Stimulated activated CD4-positive, alpha-beta T cell treated with anti-CD3 and anti-CD28 coated beads, Interleukin-15, amount 100 ng/mL, for 48 hours (primary cell): ENCODE measurements at regions not wholly inside any gene's neighbourhood (a gene's known extent, or its start where the extent isn't known, plus 50 kb on each side); places are given as distances from the start of the nearest gene placed in this dataset.

Experiments used
- DNase-seq, 2 donors: peaks; one replicate each; pipeline ENCODE4 v3.0.0-alpha.2; 2020; ENCODE audit warnings: low read depth in 2 of 2

- DNase-seq, result no peak
Observed at GRCh38 chr4:27184508-27185155, 324.0 kb downstream of the STIM2 start.

DNA sequence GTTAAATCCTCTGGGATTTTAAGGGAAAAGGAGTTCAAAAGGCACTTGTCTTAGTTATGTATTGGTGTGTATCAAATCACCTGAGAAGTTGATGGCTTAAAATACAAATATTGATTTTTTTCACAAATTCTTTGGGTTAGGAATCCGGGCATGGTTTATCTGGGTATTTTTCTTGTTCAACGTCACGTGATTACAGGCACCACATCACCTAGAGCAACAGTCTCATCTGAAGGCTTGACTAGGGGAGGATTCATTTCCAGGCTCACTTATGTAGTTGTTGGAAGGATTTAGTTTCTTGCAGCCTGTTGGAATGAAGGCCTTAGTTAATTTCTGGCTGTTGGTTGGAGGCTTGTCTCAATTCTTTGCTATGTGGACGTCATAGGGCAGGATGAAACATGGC, 326.1 kb downstream of the STIM2 start:
- DNase-seq, result no peak

GRCh38 chr4:27187786-27188185, 327.1 kb downstream of the STIM2 start:
- no peak for DNase-seq

GRCh38 chr4:27189683-27190082, 329.0 kb downstream of the STIM2 start:
- no peak for DNase-seq

DNA sequence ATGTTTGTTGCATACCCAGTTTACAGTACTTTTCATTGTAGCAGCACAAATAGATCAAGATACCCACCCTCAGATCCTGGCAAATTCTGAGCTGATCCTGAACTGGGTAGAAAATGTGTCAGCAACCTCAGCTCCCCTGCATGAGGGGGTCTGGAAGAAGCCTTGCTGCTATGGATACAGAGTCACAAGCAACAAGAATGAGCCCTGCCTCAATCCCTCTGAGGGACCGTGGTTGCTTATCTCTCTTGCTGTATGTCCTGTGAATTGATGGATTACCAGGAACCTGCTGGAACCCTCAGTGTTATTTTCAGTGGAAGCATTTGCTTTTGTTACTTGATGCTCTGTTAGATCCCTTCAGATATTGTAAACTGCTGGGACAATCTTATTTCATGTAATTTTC, 331.0 kb downstream of the STIM2 start:
- no peak for DNase-seq

- DNase-seq, result no peak
Observed at GRCh38 chr4:27194599-27195176, 334.0 kb downstream of the STIM2 start.

- no peak for DNase-seq
Observed at GRCh38 chr4:27198246-27198645, 337.6 kb downstream of the STIM2 start.

DNA sequence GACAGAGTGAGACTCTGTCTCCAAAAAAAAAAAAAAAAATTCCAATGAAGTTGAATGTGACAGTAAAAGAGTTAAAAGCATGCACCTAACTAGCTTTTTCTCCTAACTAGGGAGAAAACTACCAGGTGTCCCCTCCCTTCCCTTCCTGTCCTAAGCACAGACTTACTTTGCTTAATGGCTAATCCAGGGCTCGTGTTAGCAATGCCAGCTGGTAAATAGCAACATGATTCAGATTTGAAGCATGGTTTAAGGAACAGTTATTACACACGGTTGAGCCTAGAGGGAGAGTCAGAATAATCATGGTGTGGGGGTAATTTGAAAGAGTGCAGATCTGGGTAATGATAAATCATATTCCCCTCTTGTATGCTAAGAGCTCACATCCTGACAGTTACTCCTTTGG, 338.3 kb downstream of the STIM2 start:
- DNase-seq, result no peak

DNA sequence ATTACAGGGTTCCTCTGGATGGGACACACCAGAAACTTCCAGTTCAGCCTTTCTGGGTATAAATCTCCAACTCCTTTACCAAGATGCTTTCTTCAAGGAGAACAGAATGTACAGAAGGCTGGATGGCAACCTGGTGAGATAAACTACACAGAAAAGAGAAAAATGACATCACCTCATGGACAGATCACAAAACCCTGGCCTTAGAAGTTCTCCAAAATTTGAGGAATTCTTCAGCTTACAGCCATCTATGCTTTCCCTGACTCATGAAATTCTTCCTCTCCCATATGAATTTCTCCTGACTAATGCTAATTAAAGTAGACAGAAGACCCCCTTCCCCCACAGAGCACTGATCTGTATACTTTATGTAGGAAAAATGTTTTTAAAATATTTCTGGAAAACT, 345.4 kb downstream of the STIM2 start:
- no peak for DNase-seq

DNA sequence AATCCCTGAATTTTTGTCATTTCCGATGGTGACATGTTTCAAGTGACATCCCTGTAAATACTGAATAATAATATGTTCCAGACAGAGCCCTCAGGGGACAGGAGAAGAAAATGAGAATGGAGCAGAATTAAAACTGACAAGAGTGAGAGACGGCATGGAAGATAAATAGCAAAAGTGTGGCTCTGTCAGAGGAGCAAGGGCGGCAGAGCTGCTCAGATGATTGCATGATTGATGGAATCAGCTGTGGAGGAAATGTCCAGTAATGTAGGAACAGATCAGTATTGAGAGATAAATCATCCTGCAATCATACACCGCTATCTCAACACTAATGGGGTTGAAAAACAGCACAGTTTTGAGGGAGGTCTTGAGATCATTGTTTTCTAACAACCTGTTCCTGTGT, 350.3 kb downstream of the STIM2 start:
- no peak for DNase-seq

DNA sequence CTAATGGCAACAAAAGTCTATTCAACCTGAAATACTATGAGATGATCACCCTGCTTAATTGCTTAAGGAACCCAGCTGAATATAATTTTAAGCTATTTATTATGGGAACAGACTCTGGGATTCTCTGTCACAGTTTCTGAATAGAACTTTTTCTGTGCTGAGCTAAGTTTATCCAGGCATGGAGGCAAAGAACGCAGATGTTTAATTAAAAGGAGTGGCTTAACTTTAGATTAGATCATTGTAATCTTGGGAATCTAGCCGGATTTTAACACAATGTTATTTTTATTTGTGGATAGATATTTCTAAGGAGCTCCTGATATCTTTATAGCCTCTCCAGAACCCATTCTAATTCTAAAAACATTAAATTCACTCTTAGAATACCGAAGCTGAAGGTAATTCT, 353.4 kb downstream of the STIM2 start:
- no peak for DNase-seq

DNA sequence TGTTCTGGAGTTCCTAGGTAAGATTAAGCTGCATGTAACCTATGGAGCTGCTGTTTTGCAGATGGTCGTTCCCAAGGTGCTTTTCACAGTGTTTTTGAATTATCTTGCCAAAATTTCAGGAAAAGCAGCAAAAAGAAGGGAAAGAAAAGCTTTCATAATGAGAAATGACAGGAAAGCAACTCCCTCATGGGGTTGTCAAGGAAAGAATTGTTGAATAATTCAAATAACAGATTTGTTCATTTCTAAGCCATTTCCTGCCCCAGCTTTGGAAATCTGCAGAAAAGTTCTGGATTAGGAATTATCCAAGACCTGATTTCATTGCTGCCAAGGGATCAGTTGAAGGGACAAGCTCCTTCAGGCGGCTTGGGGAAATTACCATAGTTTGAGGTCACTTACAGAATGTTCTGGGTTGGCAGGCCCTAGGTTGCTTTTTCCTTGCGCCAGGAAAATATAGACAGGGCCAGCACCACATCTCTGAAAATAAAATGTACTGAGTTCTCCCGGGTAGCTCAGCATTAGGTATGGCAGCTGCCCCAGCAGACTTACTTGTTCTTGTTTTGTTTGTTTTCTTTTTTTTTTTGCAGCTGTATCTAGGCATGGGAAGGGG, 354.7 kb downstream of the STIM2 start:
- DNase-seq, result no peak

- DNase-seq, result no peak
Observed at GRCh38 chr4:27217261-27217769, 356.7 kb downstream of the STIM2 start.

GRCh38 chr4:27218013-27218412, 357.4 kb downstream of the STIM2 start:
- no peak for DNase-seq

DNA sequence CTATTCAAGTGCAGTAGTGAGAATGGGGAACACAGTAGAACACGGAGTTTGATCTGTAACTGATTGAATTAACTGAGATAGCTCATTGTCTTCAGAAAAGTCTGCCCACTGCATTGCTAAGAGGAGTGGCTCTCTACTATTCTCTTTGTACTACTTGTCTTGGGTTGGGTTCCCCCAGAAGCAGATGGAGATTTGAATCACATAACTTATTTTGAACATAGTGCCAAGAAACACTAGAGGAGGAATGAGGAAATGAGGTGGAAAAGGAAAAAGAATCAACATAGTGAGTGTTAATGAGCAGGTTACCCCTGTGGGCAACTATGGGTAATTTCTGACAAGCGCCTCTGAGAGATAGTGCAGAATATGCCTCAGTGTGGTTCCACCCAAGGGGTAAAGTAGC, 362.7 kb downstream of the STIM2 start:
- DNase-seq, result no peak

DNA sequence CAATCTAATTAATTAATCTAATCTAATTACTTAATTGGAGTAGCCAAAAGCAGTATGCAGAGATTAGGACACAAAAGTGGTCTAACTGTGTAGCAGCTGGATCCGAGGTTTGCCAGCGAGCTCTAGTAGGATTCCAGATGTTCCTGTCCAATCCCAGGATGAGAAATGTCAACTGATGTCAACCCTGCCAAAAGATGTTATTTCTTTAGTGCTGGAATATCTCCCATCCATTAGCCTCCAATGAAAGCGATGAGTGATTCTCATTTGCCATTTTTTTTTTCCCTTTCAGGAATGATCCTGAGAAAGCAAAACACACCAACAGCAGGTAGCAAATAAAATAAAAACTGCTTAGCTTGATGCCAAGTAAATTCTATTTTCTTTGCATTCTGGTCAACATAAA, 372.9 kb downstream of the STIM2 start:
- no peak for DNase-seq

DNA sequence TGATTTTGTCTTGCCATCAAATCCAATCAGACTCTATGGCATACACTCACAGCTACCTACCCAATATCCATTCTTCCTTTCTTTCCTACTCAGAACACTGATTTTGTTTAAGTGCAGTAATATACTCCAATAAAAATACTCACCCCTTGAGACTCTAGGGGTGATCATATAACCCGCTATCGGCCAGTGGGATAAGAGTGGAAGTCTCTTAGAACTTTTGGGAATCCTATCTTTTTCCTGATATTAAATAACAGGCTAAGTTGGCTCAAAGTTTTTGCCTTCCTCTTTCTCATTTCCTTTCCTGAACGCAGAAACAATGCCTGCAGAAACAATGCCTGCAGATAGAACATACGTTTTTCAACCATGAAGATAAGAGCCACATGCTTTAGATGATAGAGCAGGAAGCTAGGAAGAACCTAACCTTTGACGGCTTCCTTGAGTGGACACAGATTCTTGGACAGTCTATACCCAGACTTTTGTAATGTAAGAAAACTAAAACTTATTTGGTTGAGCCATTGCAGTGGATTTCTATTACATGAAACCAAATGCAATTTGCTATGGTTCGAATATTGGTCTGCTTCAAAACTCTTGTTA, 373.8 kb downstream of the STIM2 start:
- no peak for DNase-seq

DNA sequence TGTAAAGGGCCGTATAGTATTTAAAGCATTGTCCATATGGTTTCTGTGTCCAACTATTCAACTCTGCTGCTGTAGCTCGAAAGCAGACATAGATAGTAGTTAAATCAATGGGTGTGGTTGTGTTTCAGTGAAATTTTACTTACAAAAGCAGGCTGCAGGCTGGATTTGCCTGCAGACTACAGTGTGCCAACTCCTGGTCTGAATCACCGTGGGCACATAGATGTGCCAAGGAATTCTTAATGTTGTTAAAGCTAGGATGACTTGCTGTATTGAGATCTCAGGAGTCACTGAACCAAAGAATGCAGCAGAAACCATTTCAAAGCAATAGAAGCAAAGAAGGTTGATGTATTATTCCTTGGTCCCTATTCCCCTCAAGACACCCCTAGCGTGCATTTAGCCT, 379.0 kb downstream of the STIM2 start:
- no peak for DNase-seq

- DNase-seq, result no peak
Observed at GRCh38 chr4:27242217-27242616, 381.6 kb downstream of the STIM2 start.

- no peak for DNase-seq
Observed at GRCh38 chr4:27245216-27245615, 384.6 kb downstream of the STIM2 start.

GRCh38 chr4:27248829-27249228, 388.2 kb downstream of the STIM2 start:
- DNase-seq, result no peak

DNA sequence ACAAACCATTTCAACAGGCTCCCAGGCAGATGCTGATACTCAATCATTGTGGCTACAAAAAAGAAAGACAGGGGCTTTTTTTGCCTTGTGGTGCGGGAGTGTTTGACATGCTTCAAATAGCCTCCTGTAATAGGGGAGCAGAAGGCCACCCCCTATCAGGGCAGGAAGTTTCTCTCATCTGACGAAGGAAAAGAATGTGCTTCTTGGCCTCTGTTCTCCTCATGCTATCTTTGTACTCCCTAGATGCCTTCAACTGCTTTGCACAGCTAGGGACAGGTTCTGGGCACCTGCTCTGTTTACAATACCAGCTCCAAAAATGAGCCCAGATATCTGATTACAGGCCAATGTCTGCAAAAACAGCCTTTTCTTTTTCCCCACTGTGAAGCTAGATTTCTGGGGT, 391.1 kb downstream of the STIM2 start:
- DNase-seq, result no peak

- no peak for DNase-seq
Observed at GRCh38 chr4:27267339-27267969, 406.8 kb downstream of the STIM2 start.
